KMS-11 (cell line): ENCODE measurements at regions not wholly inside any gene's neighbourhood (a gene's known extent, or its start where the extent isn't known, plus 50 kb on each side); places are given as distances from the start of the nearest gene placed in this dataset.
"Not testable (repeated sequence)": the region's sequence is repeated elsewhere in the genome, so short reads cannot be mapped to it uniquely, and the experiment has no call there.

Experiments
- H2AFZ ChIP-seq: fragments of 200-600 bp; sonication (generic); 2 replicates; pipeline ENCODE4 v1.6.1; 2016; ENCODE audit warnings: antibody characterized with exemption, mixed run types, low read depth
- H3K27ac ChIP-seq: fragments of 200-600 bp; sonication (generic); 2 replicates; pipeline ENCODE4 v1.6.1; 2016; ENCODE audit warnings: mild to moderate bottlenecking, mixed run types
- H3K27me3 ChIP-seq: fragments of 200-600 bp; sonication (generic); 2 replicates; pipeline ENCODE4 v1.6.1; 2017; ENCODE audit warnings: mild to moderate bottlenecking, low read depth, mixed run types, moderate library complexity; ENCODE audit not compliant: insufficient read depth
- H3K36me3 ChIP-seq: fragments of 200-600 bp; sonication (generic); 2 replicates; pipeline ENCODE4 v1.6.1; 2017; ENCODE audit warnings: mild to moderate bottlenecking, mixed run types; ENCODE audit not compliant: insufficient read depth
- H3K4me1 ChIP-seq: fragments of 200-600 bp; sonication (generic); 2 replicates; pipeline ENCODE4 v1.6.1; 2016; ENCODE audit warnings: mild to moderate bottlenecking, low read depth, mixed run types; ENCODE audit not compliant: poor library complexity, severe bottlenecking
- H3K4me2 ChIP-seq: fragments of 200-600 bp; sonication (generic); 2 replicates; pipeline ENCODE4 v1.7.0; 2016; ENCODE audit warnings: mild to moderate bottlenecking, mixed run types
- H3K4me3 ChIP-seq: fragments of 200-600 bp; sonication (generic); IDR thresholded peaks from 2 replicates; pipeline ENCODE4 v1.6.1; 2017; ENCODE audit warnings: low read depth, low read length, mixed read lengths; ENCODE audit not compliant: insufficient read depth
- H3K79me2 ChIP-seq: fragments of 200-600 bp; sonication (generic); 2 replicates; pipeline ENCODE4 v1.6.1; 2016; ENCODE audit warnings: low read depth, mixed run types; ENCODE audit not compliant: insufficient read depth
- H3K9ac ChIP-seq: fragments of 200-600 bp; sonication (generic); 2 replicates; pipeline ENCODE4 v1.6.1; 2016; ENCODE audit warnings: mild to moderate bottlenecking, mixed run types
- H4K20me1 ChIP-seq: fragments of 200-600 bp; sonication (generic); 2 replicates; pipeline ENCODE4 v1.6.1; 2016; ENCODE audit warnings: mild to moderate bottlenecking, mixed run types; ENCODE audit not compliant: insufficient read depth
- TF ChIP-seq, protein P1 (sequence below): fragments of 200-600 bp; sonication (generic); conservative IDR thresholded peaks from 2 replicates; pipeline ENCODE4 v1.6.1; 2017; ENCODE audit warnings: low read depth, mild to moderate bottlenecking, antibody characterized with exemption, low read length, moderate library complexity, mixed read lengths

DNA sequence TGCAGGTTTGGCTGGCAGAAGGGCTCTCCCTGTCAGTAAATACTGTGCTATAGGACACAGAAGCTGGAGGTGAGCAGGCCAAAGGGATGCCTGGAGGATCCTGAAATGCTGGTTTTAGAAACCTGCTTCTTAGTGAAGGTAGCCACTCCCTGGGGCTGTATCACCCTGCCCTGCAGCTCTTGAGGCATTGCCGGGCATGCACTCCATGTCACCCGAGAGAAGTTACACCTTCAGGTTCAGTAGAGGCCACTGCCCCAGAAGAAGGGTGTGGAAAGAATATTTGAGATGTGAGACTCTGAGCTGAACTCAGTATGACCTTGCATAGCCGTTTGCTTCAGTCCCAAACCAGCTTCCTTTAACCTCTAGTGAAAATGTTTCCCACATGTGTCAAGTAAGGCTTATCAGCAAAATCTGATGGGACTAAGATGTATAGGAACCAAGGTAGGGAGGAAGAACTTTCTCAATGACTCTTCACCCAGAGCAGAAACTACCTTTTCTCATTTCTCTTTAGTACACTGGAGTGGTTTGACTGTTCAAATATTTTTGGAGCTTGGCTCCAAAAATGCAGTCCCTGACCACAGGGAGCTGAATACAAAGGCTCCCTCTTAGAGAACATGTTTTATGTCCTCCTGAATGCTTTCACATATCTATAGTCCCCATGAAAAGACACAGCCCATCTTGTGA, 164.5 kb upstream of the DYRK2 start:
- Histone ChIP-seq H3K4me1 (peaks cover 29% of the 10 kb centered on the region), H3K4me2 (peak overlapping the region; percentile 38), H2AFZ (peak overlapping the region; percentile 10; the same call in 1 of the 2 replicates), H3K9ac (no peak overlapping the region), H3K27me3 (no peaks in the 10 kb centered on the region), H3K36me3 (no peaks in the 10 kb centered on the region), H3K79me2 (no peaks in the 10 kb centered on the region), H3K27ac (no peak overlapping the region), H4K20me1 (no peaks in the 10 kb centered on the region), H3K4me3 (no peak overlapping the region)
- TF ChIP-seq, protein P1, sequence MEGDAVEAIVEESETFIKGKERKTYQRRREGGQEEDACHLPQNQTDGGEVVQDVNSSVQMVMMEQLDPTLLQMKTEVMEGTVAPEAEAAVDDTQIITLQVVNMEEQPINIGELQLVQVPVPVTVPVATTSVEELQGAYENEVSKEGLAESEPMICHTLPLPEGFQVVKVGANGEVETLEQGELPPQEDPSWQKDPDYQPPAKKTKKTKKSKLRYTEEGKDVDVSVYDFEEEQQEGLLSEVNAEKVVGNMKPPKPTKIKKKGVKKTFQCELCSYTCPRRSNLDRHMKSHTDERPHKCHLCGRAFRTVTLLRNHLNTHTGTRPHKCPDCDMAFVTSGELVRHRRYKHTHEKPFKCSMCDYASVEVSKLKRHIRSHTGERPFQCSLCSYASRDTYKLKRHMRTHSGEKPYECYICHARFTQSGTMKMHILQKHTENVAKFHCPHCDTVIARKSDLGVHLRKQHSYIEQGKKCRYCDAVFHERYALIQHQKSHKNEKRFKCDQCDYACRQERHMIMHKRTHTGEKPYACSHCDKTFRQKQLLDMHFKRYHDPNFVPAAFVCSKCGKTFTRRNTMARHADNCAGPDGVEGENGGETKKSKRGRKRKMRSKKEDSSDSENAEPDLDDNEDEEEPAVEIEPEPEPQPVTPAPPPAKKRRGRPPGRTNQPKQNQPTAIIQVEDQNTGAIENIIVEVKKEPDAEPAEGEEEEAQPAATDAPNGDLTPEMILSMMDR: no peak

DNA sequence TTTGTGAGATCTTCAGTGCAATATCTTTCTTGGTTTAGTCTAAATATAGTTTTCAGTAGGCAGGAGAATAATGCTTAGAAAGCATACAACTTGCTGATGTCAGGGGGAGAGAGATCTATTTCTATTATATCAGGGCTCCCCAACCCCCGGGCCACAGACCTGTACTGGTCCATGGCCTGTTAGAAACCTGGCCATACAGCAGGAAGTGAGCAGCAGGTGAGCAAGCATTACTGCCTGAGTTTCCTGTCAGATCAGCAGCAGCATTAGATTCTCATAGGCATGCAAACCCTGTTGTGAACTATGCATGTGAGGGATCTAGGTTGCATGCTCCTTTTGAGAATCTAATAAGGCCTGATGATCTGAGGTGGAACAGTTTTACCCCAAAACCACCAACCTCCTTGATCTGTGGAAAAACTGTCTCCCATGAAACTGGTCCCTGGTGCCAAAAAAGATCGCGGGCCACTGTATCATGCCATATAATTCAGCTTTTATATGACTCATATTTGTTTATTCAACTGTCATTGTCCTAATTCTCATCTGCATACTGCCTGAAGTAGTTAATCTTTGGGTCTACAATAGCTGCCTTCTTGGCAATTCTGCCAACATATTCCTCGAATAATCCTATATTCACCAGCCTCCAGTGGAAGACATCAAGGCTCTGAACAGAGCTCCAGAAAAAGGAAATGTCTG, 163.6 kb upstream of the DYRK2 start:
- TF ChIP-seq, protein P1: no peak
- peak overlapping the region; percentile 38 for H3K4me2 ChIP-seq

DNA sequence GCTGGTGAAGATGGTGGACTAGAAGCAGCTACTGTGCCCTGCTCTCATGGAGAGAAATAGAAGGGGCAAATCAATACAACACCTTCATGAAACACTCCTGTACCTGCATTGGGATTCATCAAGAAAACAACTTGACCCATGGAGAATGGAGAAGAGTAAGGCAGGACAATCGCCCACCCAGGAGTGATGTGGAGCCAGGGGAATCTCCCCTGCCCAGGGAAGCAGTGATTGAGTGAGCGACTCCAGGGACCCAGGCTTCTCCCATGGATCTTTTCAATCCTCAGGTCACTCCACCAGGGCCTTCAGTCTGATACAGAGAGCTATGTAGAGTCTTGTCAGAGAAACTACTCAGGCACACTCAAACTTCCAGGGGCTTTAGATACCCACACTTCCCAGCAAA, 161.9 kb upstream of the DYRK2 start:
- Histone ChIP-seq H3K4me3 (no peak overlapping the region), H3K27me3 (no peaks in the 10 kb centered on the region), H2AFZ (no peak overlapping the region), H3K9ac (no peak overlapping the region), H3K4me1 (peaks cover 29% of the 10 kb centered on the region), H3K79me2 (no peaks in the 10 kb centered on the region), H3K27ac (no peak overlapping the region), H3K4me2 (no peak overlapping the region), H3K36me3 (no peaks in the 10 kb centered on the region), H4K20me1 (no peaks in the 10 kb centered on the region)
- TF ChIP-seq, protein P1: no peak

More for the DNA sequence above, 163.6 kb upstream of the DYRK2 start:
- Histone ChIP-seq H4K20me1 (no peaks in the 10 kb centered on the region), H3K27me3 (no peaks in the 10 kb centered on the region), H3K27ac (no peak overlapping the region), H3K4me3 (no peak overlapping the region), H3K36me3 (no peaks in the 10 kb centered on the region), H3K9ac (no peak overlapping the region), H3K79me2 (no peaks in the 10 kb centered on the region), H3K4me1 (peaks cover 29% of the 10 kb centered on the region), H2AFZ (peak overlapping the region; percentile 10; the same call in 1 of the 2 replicates)

DNA sequence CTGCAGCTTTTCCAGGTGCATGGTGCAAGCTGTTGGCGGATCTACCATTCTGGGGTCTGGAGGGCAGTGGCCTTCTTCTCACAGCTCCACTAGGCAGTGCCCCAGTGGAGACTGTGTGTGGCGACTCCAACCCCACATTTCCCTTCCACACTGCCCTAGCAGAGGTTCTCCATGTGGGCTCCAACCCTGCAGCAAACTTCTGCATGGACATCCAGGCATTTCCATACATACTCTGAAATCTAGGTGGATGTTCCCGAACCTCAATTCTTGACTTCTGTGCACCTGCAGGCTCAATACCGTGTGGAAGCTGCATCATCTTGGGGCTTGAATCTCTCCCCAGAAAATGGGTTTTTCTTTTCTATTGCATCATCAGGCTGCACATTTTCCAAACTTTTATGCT, 160.2 kb upstream of the DYRK2 start:
- H3K79me2 ChIP-seq, H3K36me3 ChIP-seq, H3K27ac ChIP-seq, H3K9ac ChIP-seq, H2AFZ ChIP-seq, H3K4me3 ChIP-seq, H3K4me2 ChIP-seq, H3K27me3 ChIP-seq, H4K20me1 ChIP-seq: not testable (repeated sequence)
- peaks cover 22% of the 10 kb centered on the region for H3K4me1 ChIP-seq

DNA sequence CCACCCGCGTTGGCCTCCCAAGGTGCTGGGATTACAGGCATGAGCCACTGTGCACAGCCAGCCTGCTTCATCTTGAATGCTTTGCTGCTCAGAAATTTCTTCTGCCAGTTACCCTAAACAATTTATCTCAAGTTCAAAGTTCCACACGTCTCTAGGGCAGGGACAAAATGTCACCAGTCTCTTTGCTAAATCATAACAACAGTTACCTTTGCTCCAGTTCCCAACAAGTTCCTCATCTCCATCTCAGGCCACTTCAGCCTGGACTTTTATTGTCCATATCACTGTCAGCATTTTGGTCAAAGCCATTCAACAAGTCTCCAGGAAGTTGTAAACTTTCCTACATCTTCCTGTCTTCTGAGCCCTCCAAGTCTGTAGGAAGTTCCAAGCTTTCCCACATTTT, 159.5 kb upstream of the DYRK2 start:
- Histone ChIP-seq H3K27ac (no peak overlapping the region), H4K20me1 (no peaks in the 10 kb centered on the region)

More for the DNA sequence above, 159.5 kb upstream of the DYRK2 start:
- Histone ChIP-seq H3K36me3 (no peaks in the 10 kb centered on the region), H3K4me3 (no peak overlapping the region), H3K9ac (no peak overlapping the region), H3K4me2 (no peak overlapping the region), H3K27me3 (no peaks in the 10 kb centered on the region), H2AFZ (no peak overlapping the region), H3K4me1 (peaks cover 16% of the 10 kb centered on the region), H3K79me2 (no peaks in the 10 kb centered on the region)
- TF ChIP-seq, protein P1: no peak
